Keratinocyte (primary cell): ENCODE measurements at regions not wholly inside any gene's neighbourhood (a gene's known extent, or its start where the extent isn't known, plus 50 kb on each side); places are given as distances from the start of the nearest gene placed in this dataset.

ENCODE experiments used
- EZH2 ChIP-seq: IDR thresholded peaks from one replicate; pipeline ENCODE4 v1.6.1; 2012; ENCODE audit warnings: inconsistent platforms, mild to moderate bottlenecking, low read length, moderate library complexity
- TF ChIP-seq, protein P1 (sequence below), 3 experiments: IDR thresholded peaks in 1 of 3; conservative IDR thresholded peaks in 1 of 3; optimal IDR thresholded peaks in 1 of 3; 2 replicates in 2 of 3; 3 replicates in 1 of 3; pipeline versions ENCODE3 to v1.5.1; 2011; ENCODE audit warnings: low read length in 3 of 3, mild to moderate bottlenecking in 3 of 3, moderate library complexity in 2 of 3, control low read depth in 1 of 3, inconsistent platforms in 1 of 3; ENCODE audit not compliant: insufficient read depth in 2 of 3; ENCODE audit errors: extremely low read depth in 1 of 3

DNA sequence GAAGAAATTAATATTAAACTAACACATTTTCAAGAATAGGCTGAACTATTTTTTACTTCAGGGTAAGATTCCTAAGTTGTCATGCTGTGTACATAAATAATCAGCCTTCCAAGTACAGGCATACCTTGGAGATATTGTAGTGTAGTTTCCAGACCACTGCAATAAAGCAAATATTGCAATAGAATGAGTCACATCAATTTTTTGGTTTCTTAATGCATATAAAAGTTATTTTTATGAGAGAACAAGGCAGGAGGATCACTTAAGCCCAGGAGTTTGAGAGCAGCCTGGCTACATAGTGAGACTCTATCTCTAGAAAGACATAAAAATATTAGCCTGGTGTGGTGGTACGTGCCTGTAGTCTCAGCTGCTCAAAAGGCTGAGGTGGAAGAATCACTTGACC lies 511.5 kb downstream of the UQCRFS1 start:
- TF ChIP-seq EZH2, result no peak
- TF ChIP-seq, protein P1, sequence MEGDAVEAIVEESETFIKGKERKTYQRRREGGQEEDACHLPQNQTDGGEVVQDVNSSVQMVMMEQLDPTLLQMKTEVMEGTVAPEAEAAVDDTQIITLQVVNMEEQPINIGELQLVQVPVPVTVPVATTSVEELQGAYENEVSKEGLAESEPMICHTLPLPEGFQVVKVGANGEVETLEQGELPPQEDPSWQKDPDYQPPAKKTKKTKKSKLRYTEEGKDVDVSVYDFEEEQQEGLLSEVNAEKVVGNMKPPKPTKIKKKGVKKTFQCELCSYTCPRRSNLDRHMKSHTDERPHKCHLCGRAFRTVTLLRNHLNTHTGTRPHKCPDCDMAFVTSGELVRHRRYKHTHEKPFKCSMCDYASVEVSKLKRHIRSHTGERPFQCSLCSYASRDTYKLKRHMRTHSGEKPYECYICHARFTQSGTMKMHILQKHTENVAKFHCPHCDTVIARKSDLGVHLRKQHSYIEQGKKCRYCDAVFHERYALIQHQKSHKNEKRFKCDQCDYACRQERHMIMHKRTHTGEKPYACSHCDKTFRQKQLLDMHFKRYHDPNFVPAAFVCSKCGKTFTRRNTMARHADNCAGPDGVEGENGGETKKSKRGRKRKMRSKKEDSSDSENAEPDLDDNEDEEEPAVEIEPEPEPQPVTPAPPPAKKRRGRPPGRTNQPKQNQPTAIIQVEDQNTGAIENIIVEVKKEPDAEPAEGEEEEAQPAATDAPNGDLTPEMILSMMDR (optimal IDR thresholded peaks at IDR 0.05 in 1 of 3, IDR thresholded peaks at IDR 0.05 in 1 of 3, conservative IDR thresholded peaks at IDR 0.05 in 1 of 3; ENCODE audit: extremely low read depth in 1 of 3, insufficient read depth in 2 of 3, low read length in 3 of 3), result no peak
